IPS-18c (cell line): ENCODE measurements at regions not wholly inside any gene's neighbourhood (a gene's known extent, or its start where the extent isn't known, plus 50 kb on each side); places are given as distances from the start of the nearest gene placed in this dataset.

Experiments
- H3K4me3 ChIP-seq: 2 replicates; pipeline ENCODE4 v1.7.0; 2013; ENCODE audit warnings: low read depth, mild to moderate bottlenecking, low read length, moderate library complexity; ENCODE audit not compliant: insufficient read depth
- H3K9me3 ChIP-seq: one replicate; pipeline ENCODE4 v1.6.1; 2013; ENCODE audit warnings: mild to moderate bottlenecking, low read length, moderate library complexity; ENCODE audit not compliant: control insufficient read depth, insufficient read depth

GRCh38 chr14:76953311-76953945, 75.1 kb downstream of the IRF2BPL start:
- Histone ChIP-seq H3K9me3 (no peaks in the 10 kb centered on the region), H3K4me3 (no peak overlapping the region)

DNA sequence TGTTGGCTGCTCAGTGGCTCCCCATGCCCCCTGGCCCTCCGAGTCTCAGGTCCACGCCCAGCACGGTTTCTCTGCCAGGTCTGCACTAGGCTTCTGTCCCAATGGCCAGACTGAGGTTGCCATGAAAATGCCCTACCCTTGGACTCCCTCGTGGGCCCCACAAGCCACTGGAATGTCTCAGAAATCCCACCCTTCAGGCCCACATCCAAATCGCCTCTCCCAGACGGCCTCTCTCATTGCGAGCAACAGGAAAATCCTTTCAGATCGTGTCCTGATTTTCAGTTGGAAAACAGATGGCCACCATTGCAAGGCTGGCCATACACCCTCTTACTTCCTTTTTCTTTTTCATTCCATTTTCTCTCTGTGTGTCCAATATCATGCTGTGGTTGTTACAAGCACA, 77.3 kb downstream of the IRF2BPL start:
- H3K4me3 ChIP-seq: no peak overlapping the region
- no peaks in the 10 kb centered on the region for H3K9me3 ChIP-seq

- Histone ChIP-seq H3K4me3 (no peak overlapping the region), H3K9me3 (no peaks in the 10 kb centered on the region)
These were observed 78.2 kb downstream of the IRF2BPL start for GRCh38 chr14:76950055-76951020.

DNA sequence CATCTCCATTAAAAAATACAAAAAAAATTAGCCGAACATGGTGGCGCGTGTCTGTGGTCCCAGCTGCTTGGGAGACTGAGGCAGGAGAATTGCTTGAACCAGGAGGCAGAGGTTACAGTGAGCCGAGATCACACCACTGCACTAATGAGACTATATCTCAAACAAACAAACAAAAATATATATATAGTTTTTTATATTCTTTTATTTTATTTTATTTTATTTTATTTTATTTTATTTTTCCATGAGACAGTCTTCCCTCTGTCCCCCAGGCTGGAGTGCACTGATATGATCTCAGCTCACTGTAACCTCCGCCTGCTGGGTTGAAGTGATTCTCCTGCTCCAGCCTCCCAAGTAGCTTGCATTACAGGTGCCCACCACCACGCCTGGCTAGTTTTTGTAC, 79.5 kb downstream of the IRF2BPL start:
- Histone ChIP-seq H3K9me3 (no peaks in the 10 kb centered on the region), H3K4me3 (no peak overlapping the region)

DNA sequence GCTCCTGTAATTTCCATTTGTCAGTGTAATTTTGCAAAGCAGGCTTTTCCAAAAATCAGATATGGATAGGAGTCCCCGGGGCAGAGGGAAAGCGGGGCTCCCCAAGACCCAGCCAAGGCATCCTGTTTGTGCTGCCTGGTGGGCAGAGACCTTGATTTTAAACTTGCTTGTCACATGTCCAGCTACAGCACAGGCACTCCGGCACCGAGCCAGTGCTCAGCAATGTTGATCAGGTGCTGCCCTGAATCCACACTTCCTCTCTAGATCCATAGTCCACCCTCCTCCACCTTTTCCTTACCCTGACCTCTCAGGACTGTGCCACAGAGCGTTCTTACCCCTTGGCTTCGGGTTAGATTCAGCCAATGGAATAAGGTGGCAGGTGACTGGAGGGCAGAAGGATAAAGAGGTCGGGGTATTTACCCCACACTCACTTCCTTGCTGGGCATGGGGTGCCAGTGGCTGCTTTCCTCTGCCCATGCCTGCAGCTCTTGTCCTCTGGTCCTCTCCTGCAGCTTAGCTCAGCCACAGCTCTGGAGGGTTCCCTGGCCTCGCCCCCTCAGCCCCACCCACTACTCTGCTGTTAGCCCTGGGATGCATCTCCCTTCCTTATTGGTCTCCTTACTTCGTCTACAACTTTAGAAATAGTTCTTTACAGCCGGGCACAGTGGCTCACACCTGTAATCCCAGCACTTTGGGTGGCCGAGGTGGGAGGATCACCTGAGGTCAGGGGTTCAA, 80.1 kb downstream of the IRF2BPL start:
- no peak overlapping the region for H3K4me3 ChIP-seq

DNA sequence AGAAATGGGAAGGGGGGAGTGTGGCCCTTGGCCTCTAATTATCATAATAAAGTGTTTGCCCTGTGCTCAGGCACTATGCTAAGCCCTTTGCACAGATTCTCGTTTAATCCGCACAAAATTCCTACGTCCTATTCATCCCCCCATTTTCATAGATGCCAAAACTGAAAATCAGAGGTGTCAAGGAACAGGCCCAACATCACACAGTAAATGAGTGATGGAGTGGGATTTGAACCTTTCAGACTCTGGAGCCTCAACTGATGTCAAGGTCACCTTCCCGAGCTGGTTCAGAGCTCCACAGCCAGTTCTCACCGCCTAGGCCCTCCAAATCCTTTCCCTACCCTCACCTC, 80.7 kb downstream of the IRF2BPL start:
- Histone ChIP-seq H3K9me3 (no peaks in the 10 kb centered on the region), H3K4me3 (no peak overlapping the region)

More for the DNA sequence above, 80.1 kb downstream of the IRF2BPL start:
- H3K9me3 ChIP-seq: no peaks in the 10 kb centered on the region

- Histone ChIP-seq H3K9me3 (no peaks in the 10 kb centered on the region), H3K4me3 (no peak overlapping the region)
These were observed 81.2 kb downstream of the IRF2BPL start for GRCh38 chr14:76947078-76947837.

DNA sequence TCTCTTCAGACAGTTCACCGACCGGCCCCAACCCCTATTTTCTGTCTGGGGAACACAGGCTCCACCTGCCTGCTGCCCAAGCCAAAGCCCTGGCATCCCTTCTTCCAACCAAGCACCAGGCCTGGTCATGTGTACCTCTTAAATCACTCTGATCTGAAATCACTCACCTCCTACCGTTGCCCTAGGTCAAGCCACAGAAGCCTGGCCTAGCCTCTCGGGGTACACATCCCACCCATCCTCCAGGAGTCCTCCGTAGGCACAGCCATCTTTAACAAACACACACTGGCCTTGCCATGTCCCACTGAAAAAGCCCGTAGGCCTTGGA, 81.8 kb downstream of the IRF2BPL start:
- no peak overlapping the region for H3K4me3 ChIP-seq
- no peaks in the 10 kb centered on the region for H3K9me3 ChIP-seq

DNA sequence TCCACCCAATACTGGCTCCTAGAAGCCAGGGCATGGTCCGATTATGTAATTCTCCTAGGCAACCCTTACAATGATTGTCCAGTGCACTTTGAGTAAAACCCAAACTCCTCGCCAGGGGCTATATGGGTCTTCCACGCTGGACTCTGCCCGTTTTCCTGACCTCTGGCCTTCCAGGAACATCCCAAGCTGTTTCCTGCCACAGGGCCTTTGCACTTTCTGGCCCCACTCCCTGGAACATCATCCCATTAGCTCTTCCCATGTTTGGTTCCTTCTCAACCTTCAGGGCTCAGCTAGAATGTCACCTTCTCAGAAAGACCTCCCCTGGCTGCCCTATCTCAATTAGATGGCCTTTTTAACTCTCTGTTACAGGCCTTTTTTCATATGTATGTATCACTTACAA, 85.4 kb downstream of the IRF2BPL start:
- no peaks in the 10 kb centered on the region for H3K9me3 ChIP-seq
- no peak overlapping the region for H3K4me3 ChIP-seq

DNA sequence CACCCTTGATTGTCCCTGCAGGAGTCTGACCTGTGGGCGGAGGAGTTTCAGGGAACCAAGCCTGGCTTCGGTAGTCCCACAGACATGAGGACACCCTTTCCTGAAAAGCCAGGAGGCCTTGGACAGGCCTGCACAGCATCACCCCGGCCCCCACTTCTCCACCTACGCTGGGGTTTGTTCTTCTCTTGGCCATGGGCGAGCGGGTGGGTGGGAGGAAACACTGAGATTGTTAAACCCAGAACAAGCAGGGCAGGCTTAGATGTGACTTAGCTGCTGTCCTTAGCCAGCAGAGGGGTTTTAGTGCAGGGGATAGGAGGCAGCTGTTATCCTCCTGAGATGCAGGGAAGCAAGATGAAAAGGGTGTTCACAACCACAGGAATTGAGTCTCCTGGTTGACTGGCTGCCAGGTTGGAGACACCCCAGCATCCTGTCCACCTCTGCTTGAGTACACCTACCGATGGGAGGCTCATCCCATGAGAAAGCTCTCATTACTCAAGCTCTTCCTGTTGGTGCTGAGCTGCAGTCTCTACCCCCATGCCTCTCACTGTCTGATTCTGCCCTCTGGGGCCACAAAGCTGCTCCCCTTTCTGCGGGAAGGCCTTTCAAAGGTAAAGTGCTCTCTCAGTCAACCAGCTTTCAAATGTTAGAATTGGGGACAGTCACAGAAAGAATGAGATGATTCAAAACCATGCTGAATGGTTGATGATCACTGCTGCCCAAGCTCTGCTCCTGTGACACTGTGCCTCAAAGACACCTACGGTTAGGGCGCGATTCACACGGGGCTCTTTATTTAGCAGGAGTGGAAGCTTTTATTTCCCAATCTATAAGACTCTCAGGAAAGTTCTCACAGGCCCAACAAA, 86.3 kb downstream of the IRF2BPL start:
- no peak overlapping the region for H3K4me3 ChIP-seq
- H3K9me3 ChIP-seq: no peaks in the 10 kb centered on the region

GRCh38 chr14:76941544-76941943, 87.0 kb downstream of the IRF2BPL start:
- Histone ChIP-seq H3K9me3 (no peaks in the 10 kb centered on the region), H3K4me3 (no peak overlapping the region)

DNA sequence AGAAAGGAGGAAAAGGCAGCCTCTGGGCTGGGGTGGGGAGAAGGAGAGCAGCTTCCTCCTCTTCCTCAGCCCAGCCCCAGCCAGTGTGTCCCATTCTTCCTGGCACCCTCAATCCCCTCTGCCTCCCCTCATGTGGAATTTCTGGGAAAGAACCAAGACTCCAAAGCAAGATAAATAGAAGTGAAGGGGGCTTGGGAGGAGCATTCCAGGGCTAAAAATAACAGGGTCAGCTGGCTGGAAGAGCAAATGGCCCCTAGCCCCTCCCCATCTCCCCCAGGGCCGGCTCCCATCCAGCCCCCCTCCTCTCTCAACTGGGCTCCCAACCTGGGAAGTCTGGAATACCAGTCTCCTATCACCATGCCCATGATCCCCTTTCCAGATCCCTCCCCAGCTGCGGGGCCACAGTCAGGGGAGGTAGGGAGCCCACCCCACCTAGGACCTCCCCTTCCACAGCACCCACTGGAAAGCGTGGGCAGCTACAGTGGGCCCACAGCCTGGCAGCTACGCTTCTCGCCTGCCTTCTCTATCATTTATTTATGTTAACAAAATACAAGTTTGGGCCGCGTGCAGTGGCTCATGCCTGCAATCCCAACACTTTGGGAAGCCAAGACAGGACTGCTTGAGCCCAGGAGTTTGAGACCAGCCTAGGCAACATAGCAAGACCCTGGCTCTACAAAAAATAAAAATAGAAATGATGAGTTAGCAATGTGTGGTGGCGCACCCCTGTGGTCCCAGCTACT, 88.3 kb downstream of the IRF2BPL start:
- Histone ChIP-seq H3K4me3 (no peak overlapping the region), H3K9me3 (no peaks in the 10 kb centered on the region)

GRCh38 chr14:76939015-76939742, 89.3 kb downstream of the IRF2BPL start:
- H3K9me3 ChIP-seq: no peaks in the 10 kb centered on the region

GRCh38 chr14:76938092-76938500, 90.4 kb downstream of the IRF2BPL start:
- H3K4me3 ChIP-seq: no peak overlapping the region

More at GRCh38 chr14:76939015-76939742, 89.3 kb downstream of the IRF2BPL start:
- no peak overlapping the region for H3K4me3 ChIP-seq

More at GRCh38 chr14:76938092-76938500, 90.4 kb downstream of the IRF2BPL start:
- H3K9me3 ChIP-seq: no peaks in the 10 kb centered on the region
